NCI-H82 (cell line): ENCODE measurements at regions not wholly inside any gene's neighbourhood (a gene's known extent, or its start where the extent isn't known, plus 50 kb on each side); places are given as distances from the start of the nearest gene placed in this dataset.

ENCODE experiments used
- DNase-seq: peaks from one replicate; lab custom pipeline; 2025; lab: John Stamatoyannopoulos, UW

DNA sequence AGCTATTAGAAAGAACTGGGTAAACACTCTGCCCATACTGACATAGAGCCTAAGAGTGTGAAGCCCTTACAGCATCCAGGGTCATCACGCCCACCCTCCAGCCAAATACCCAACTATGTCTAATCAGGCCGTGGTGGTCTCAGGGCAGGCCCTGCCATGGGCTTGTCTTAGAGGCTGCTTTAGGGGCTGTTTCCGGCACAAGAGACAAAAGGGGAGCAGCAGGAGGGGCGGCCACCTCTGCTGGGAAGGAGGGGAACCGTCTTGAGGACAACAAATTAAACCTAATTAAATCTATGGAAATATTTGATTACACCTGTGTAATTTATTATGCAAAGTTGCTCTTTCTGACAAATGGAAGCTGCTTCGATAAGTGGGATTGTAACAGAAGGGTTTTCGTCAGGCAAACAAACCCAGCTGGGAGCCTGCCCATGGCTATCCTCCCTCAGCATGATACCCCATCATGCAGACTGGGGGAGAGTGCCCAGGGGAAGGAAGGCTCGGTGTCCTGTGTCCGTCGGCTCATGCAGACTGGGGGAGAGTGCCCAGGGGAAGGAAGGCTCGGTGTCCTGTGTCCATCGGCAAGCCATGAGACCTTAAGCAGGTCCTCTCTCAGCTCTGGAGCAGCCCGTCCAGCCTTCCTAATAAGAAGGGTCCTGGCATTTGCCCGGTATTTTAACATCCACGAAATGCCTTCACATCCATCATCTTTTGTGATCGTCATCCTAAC, 163.6 kb upstream of the B3GAT1 start:
- DNase-seq, result no peak

DNA sequence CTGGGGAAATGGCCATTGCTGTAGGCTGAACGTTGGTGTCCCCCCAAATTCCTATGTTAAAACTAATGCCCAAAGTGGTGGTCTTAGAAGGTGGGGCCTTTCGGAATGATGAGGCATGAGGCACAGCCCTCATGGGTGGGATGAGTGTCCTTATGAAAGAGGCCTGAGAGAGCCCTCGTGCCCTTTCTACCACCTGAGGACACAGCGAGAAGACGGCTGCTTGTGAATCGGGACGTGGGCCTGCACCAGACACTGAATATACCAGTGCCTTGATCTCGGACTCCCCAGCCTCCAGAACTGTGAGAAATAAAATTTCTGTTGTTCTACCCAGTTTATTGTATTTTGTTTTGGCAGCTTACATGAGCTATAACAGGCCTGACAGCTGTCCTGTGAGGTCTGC, 162.9 kb upstream of the B3GAT1 start:
- DNase-seq, result no peak

GRCh38 chr11:134574425-134574824, 162.4 kb upstream of the B3GAT1 start:
- no peak for DNase-seq

DNA sequence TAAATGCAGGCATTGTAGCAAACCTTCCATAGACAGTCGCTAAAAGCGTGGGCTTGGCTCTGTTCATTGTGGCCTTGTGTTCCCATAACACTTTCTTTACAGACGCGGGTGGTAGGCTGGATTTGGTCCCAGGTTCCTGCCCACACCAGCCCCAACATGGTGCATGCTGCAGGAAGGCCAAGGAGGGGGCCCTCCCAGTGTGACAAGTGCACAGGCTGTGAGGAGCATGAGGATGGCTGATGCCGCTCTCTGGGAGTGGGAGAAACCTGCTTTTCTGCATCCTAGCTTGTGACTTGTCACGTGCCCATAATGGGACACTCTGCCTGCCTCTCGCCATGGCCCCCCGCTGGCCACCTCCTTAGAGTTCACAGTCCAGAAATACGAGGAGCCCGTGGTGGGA, 161.8 kb upstream of the B3GAT1 start:
- DNase-seq, result no peak

DNA sequence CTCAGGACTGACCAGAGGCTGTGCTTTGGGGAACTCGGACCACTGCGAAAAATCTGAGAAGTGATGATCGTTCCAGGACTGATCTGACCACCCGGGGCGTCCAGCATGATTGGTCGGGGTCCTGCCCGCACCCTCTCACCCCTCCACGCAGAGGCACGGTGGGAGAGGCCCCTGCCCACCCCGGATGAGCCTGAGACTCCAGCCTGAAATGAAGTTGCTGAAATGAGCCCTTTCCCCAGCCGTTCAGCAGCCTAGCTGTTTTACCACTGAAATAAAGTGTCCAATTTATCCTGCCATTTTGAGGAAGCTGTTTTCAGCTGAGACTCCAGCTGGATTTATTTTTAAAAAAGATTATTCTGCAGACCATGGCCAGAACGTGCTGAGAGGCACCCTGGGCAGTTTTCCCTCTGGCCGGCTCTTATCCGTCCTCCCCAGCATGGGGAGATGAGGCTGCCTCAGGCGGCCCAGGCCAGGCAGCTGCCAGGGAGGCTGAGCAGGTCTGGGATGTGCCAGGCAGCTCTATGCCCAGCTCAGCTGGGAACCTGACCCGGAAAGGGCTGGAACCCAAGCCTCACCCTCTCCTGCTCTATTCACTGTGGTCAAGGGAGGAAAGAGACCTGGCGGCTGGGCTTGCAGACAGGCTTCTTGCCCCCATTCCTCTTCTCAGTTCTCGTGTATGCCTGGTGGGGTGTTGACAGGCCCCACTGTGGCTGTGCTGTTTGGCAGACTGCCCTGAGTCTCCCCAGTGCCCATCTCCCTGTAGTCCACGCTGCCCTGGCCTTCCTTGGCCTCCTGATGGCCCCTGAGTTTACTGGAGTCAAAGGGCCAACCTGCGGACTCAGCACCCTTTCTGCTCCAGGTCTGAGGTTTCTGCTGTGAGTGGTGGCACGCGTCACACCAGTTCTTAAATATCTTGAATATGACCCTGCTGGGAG, 161.0 kb upstream of the B3GAT1 start:
- DNase-seq, result no peak

DNA sequence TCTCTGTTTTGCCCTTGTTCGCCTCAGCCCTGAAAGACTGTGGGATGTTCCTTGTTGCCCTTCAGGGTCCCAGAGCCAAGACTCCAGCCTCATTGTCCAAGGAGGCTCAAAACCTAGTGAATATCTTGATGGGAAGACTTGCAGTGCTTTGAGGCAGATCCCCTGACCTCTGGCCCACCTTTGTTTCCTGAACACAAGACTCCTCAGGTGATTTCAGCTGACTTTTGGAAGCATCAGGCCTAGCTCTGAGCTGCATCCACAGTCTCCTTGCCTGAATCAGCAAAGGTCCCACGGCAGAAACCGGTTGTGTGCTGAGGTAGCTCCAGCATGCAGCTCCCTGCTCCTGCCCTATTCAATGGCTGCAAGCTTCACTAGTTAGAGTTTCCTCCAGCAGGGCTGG, 159.3 kb upstream of the B3GAT1 start:
- no peak for DNase-seq

- no peak for DNase-seq
Measured at GRCh38 chr11:134569195-134569594, 157.2 kb upstream of the B3GAT1 start.

DNA sequence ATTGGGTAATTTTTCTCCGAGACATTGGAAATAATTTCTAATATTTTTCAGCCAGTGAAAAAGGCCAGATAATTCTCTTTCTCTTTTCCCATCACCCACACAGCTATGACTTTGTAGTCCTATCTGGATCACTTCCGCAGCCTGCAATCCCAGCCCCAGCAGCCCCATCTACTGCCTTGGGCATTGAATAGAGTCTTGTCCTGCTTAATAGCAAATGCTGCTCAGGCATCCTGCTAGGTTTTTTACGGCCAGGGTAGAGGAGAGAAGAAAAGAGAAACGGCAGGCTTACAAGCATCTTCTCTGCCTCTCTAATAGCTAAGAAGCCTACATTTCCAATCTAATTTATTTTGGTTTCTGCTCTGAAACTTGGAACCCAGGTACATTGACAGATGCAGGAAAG, 154.3 kb upstream of the B3GAT1 start:
- DNase-seq, result no peak

- no peak for DNase-seq
Measured at GRCh38 chr11:134565343-134565891, 153.4 kb upstream of the B3GAT1 start.

- DNase-seq, result no peak
Measured at GRCh38 chr11:134564472-134565200, 152.6 kb upstream of the B3GAT1 start.

- DNase-seq, result no peak
Measured at GRCh38 chr11:134562941-134563471, 151.0 kb upstream of the B3GAT1 start.

DNA sequence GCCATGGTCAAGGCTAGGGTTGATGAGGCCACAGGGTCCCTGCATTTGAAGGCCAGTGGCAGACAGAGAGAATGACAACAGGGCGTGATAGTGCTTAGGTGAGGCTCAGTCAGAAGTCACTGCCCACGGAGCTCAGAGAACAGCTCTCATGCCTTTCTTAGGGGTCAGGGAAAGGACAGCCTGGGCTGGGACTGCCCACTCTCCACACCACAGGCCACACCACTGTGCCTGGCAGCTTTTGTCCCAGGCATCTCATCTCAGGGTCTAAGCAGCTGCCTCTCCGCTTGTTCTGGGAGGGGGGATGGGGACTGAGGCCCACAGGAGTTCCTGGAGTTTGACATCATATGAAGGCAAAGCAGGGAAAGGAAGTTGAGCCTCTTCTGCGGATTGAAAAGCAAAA, 150.2 kb upstream of the B3GAT1 start:
- no peak for DNase-seq

GRCh38 chr11:134561331-134561720, 149.3 kb upstream of the B3GAT1 start:
- DNase-seq, result no peak

DNA sequence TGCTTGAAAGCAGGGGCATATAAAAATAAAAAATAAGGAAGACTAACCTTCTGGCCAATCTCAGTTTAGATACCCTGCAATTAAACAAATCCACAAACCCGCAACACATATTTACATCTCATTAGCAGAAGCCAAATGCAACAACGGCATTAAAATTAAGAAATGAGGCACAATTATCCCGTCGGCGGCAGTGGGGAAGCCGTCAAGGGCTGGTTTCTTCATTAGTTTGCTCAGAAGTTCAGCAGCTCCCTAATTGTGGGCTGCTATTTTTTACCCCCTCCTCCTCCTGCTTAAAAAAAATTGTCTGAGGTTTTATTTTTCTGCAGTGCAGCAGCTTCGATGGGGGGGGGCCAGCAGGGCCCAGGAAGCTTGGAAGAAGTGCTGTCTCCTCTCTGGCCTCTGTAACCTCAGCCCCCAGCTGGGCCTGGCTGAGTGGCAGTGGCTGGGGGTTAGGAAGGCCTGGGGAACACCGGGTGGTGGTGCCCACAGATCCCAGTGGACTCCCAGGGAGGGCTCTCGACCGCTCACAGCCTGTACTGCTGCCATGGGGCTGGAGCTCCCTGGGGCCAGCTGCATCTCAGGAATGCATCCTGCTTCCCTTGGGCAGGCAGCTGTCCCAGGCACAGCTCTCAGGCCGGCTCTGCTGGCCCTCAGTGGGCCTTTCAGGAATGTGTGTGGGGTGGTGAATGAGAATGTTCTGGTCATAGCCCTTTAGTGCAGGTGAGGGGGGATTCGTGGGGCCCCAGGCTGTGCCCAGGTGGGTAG, 148.7 kb upstream of the B3GAT1 start:
- no peak for DNase-seq

DNA sequence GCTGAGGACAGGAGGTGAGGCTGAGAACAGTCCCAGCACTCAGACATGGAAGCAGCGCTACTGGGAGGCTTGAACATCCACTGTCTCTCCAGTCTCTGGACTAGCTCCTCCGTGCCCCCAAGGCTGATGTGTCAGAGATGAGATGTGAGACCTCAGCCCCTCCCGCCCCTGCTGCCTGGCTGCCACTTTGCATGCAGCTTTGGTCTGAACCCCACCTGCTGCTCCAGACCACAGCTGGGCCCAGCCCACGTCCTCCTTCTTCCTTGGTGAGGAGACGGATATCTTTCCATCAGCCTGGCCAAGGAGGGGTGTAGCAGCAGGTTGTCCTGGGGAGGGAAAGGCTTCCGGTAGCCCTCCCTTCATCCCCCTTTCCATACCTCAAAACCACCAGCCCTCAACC, 148.0 kb upstream of the B3GAT1 start:
- DNase-seq, result no peak

DNA sequence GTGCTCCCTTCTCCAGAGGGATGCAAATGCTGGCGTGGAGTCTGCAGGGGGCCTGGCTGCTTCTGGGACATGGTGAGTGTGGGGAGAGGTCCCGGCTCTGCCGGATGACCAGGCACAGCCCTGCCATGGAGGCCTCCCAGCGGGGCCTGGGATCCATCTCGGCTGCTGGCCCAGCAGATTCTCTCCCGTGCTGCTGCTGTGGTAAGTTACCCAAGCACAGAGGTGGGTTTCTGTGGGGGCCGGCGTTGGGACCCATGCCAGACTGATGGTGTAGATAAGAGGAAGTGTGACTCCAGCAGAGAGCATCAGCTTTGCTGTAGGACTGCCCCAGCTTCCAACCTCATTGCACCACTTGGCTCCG, 147.5 kb upstream of the B3GAT1 start:
- DNase-seq, result no peak

DNA sequence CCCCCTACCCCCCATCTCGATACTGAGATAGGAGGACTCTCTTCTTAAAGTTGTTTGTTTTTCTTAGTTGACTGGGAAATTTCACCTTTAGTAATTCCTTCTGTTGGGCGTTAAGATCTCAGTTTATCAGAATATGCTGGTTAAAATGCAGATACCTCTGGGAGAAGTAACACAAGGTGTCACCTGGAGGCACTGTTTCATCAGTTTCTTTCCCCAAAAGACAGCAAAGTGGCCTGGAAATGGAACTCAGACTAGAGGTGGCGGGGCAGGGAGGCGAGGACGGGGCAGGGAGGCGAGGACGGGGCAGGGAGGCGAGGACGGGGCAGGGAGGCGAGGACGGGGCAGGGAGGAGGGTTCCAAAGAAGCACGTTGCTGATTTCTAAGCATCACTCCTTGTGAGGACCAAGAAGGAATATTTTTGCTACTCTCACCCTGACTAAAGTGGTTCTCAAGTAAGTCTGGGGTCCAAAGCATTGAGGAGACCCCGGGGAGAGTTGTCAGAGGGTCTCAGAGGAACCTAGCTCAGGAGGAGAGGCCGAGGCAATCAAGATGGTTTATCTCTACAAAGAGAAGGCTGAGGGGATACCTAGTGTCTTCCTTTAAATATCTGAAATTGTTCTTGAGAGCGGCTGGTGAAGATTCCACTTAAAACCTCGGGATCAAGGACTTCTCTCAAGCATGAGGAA, 147.0 kb upstream of the B3GAT1 start:
- no peak for DNase-seq

GRCh38 chr11:134558258-134558835, 146.3 kb upstream of the B3GAT1 start:
- DNase-seq, result no peak

- DNase-seq, result no peak
Measured at GRCh38 chr11:134557571-134558257, 145.7 kb upstream of the B3GAT1 start.

- no peak for DNase-seq
Measured at GRCh38 chr11:134556186-134556585, 144.1 kb upstream of the B3GAT1 start.
